Endothelial cell of umbilical vein (primary cell): ENCODE measurements at regions not wholly inside any gene's neighbourhood (a gene's known extent, or its start where the extent isn't known, plus 50 kb on each side); places are given as distances from the start of the nearest gene placed in this dataset.

Experiments used
- BruUV-seq: library from RNA; stranded (reverse); fragments of 400-500 nt; replicated peaks from 2 replicates; lab custom pipeline; 2021; lab: Mats Ljungman, UMichigan
- CTCF ChIA-PET: fragments of 300-600, 350-600 bp; sonication (Branson Sonifier 250); formaldehyde crosslinking; loops from one replicate; lab custom pipeline; 2021; ENCODE audit warnings: antibody characterized with exemption, inconsistent platforms; lab: Charles Lee
- POLR2A ChIA-PET: fragments of 300-600, 350-600 bp; sonication (Branson Sonifier 250); formaldehyde crosslinking; loops from one replicate; lab custom pipeline; 2021; ENCODE audit warnings: antibody characterized with exemption, inconsistent platforms; lab: Charles Lee
- DNase-seq: peaks from one replicate; pipeline ENCODE4 v3.0.0-alpha.2; 2011; ENCODE audit warnings: low read depth, low spot score
- FAIRE-seq: peaks from 2 replicates; lab custom pipeline; 2011; peaks lifted over from hg19 to GRCh38; lab: Jason Lieb, UNC
- H2AFZ ChIP-seq: 2 replicates; pipeline ENCODE4 v1.6.0; 2012; ENCODE audit warnings: low read depth, low read length, control low read depth, inconsistent platforms
- H3K27ac ChIP-seq: 2 replicates; pipeline ENCODE4 v1.5.1; 2011; ENCODE audit warnings: low read depth, mild to moderate bottlenecking, control low read depth, low read length, moderate library complexity; ENCODE audit not compliant: insufficient read depth
- H3K27me3 ChIP-seq, 2 experiments: 2 replicates each; pipeline versions ENCODE4 v1.6.0 to v1.6.1; 2011; ENCODE audit warnings: low read length in 2 of 2, mixed read lengths in 1 of 2; ENCODE audit not compliant: control insufficient read depth in 2 of 2, insufficient read depth in 2 of 2
- H3K36me3 ChIP-seq, 2 experiments: 2 replicates in 1 of 2; 3 replicates in 1 of 2; pipeline ENCODE4 v1.5.1; 2011; ENCODE audit warnings: low read length in 2 of 2, mild to moderate bottlenecking in 1 of 2, moderate library complexity in 1 of 2; ENCODE audit not compliant: control insufficient read depth in 2 of 2, insufficient read depth in 2 of 2; ENCODE audit errors: extremely low read depth in 1 of 2
- H3K4me1 ChIP-seq: 3 replicates; pipeline ENCODE4 v1.5.1; 2011; ENCODE audit warnings: mild to moderate bottlenecking, low read length; ENCODE audit not compliant: control insufficient read depth, insufficient read depth; ENCODE audit errors: extremely low read depth
- H3K4me2 ChIP-seq: 2 replicates; pipeline ENCODE4 v1.6.1; 2011; ENCODE audit warnings: low read length, control low read depth, mixed read lengths; ENCODE audit not compliant: insufficient read depth
- H3K4me3 ChIP-seq, 3 experiments: fragments of 200-600 bp in 1 of 3; sonication (generic), shearing (Covaris generic) in 1 of 3; replicated peaks in 1 of 3; 2 replicates each; pipeline ENCODE4 v1.5.1; 2011 to 2016; ENCODE audit warnings: control low read depth in 3 of 3, low read length in 3 of 3, mild to moderate bottlenecking in 2 of 3, inconsistent platforms in 1 of 3, low read depth in 1 of 3, moderate library complexity in 1 of 3; ENCODE audit not compliant: insufficient read depth in 1 of 3
- H3K79me2 ChIP-seq: 2 replicates; pipeline ENCODE4 v1.6.0; 2012; ENCODE audit warnings: low read length, inconsistent platforms; ENCODE audit not compliant: control insufficient read depth, insufficient read depth
- H3K9ac ChIP-seq: replicated peaks from 2 replicates; pipeline ENCODE3; 2011; ENCODE audit warnings: low read length, control low read depth; ENCODE audit not compliant: insufficient read depth; ENCODE audit errors: extremely low read depth
- H3K9me1 ChIP-seq: replicated peaks from 3 replicates; pipeline ENCODE4 v1.6.0; 2011; ENCODE audit warnings: mild to moderate bottlenecking, low read length; ENCODE audit not compliant: control insufficient read depth, insufficient read depth; ENCODE audit errors: extremely low read depth
- H3K9me3 ChIP-seq: replicated peaks from 2 replicates; pipeline ENCODE4 v1.5.1; 2012; ENCODE audit warnings: low read length, inconsistent platforms; ENCODE audit not compliant: control insufficient read depth, insufficient read depth
- H4K20me1 ChIP-seq: replicated peaks from 2 replicates; pipeline ENCODE3; 2011; ENCODE audit warnings: mild to moderate bottlenecking, low read length; ENCODE audit not compliant: control insufficient read depth, insufficient read depth; ENCODE audit errors: extremely low read depth
- CTCF ChIP-seq, 2 donors: IDR thresholded peaks; 1 replicate in 1 of 2; 2 replicates in 1 of 2; pipeline ENCODE4 v1.5.1; 2011; ENCODE audit warnings: low read length in 2 of 2, mild to moderate bottlenecking in 2 of 2, moderate library complexity in 2 of 2, control low read depth in 1 of 2, inconsistent platforms in 1 of 2, low read depth in 1 of 2; ENCODE audit not compliant: insufficient read depth in 1 of 2; ENCODE audit errors: extremely low read depth in 1 of 2
- EZH2 ChIP-seq: IDR thresholded peaks from 2 replicates; pipeline ENCODE4 v1.6.1; 2012; ENCODE audit warnings: borderline replicate concordance, low read depth, mild to moderate bottlenecking, moderate library complexity, low read length, inconsistent platforms; ENCODE audit not compliant: severe bottlenecking
- FOS ChIP-seq: IDR thresholded peaks from 2 replicates; pipeline ENCODE4 v1.6.1; 2011; ENCODE audit warnings: mild to moderate bottlenecking, low read length, moderate library complexity, borderline replicate concordance; ENCODE audit not compliant: insufficient read depth
- GATA2 ChIP-seq: IDR thresholded peaks from 2 replicates; pipeline ENCODE4 v1.7.0; 2011; ENCODE audit warnings: low read depth, mild to moderate bottlenecking, moderate library complexity, mixed read lengths, low read length; ENCODE audit not compliant: insufficient read length, insufficient read depth
- JUN ChIP-seq: IDR thresholded peaks from 2 replicates; pipeline ENCODE4 v1.6.1; 2011; ENCODE audit warnings: borderline replicate concordance, low read depth; ENCODE audit not compliant: insufficient read length, insufficient read depth
- MYC ChIP-seq: IDR thresholded peaks from one replicate; pipeline ENCODE4 v1.6.1; 2011; ENCODE audit warnings: mild to moderate bottlenecking, low read depth, low read length
- POLR2A ChIP-seq: IDR thresholded peaks from 2 replicates; pipeline ENCODE4 v1.6.1; 2012; ENCODE audit warnings: low read depth, mild to moderate bottlenecking, control low read depth, low read length
- POLR2AphosphoS5 ChIP-seq: IDR thresholded peaks from 2 replicates; pipeline ENCODE4 v1.6.1; 2012; ENCODE audit warnings: low read depth, mild to moderate bottlenecking, control low read depth, low read length, moderate library complexity; ENCODE audit not compliant: insufficient read depth
- dilution Hi-C: fragments of 300-500 bp; cut with MboI; formaldehyde crosslinking; loops from one replicate; pipeline ENCODE4 v1.15.0; 2019; ENCODE audit warnings: low sequenced_read_pairs; ENCODE audit not compliant: extremely low pct_ligation_motif_present
- intact Hi-C: fragments of 100-400 bp; cut with micrococcal nuclease; formaldehyde crosslinking; loops from one replicate; pipeline ENCODE4 v1.10.0; 2022
- TF ChIP-seq, protein P1 (sequence below): IDR thresholded peaks from 2 replicates; pipeline ENCODE4 v1.6.1; 2011; ENCODE audit not compliant: insufficient read depth, insufficient read length

DNA sequence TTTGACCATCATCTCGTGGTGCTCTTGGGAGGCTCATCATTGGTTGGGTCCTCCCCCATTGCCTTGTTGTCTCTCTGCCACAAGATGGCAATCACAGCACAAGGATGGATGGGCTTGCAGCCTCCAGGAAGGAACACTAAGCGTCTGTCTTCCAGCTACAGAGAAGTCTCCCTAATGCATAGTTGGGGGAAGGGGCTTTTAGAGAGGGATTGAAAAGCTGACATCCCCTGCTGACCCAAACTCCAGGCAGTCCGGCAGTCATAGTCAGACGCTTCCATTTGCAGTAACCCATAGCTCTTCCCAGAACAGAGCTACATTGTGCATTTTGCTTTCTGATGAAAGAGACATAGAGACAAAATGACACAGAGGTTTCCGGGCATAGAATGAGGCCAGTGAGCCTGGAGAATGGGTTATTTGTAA is 111.4 kb downstream of the UTP18 start:
- no peaks in the 10 kb centered on the region for H3K9me3 ChIP-seq
- no peaks in the 10 kb centered on the region for H3K79me2 ChIP-seq
- no peaks in the 10 kb centered on the region for H3K27me3 ChIP-seq
- no peak overlapping the region for H3K4me3 ChIP-seq
- dilution Hi-C loops (no loop called here), intact Hi-C loops (loop anchor here (1.0 to 2.0 kb wide), 3 partner anchors 165 to 735 kb away; no protein-coding TSS in a partner anchor)
- BruUV-seq: no TSS peak
- POLR2A ChIA-PET: no interaction called here
- CTCF ChIA-PET: interaction anchor here (0.7 to 2.2 kb wide), 8 partner anchors 10 to 735 kb away, joined by 3 to 10 read pairs (median 4); no protein-coding TSS in a partner anchor
- H3K4me1 ChIP-seq: no peaks in the 10 kb centered on the region
- H3K9ac ChIP-seq: no peak overlapping the region
- peak; percentile 64 for FAIRE-seq
- peak; percentile 35 to 74 for TF ChIP-seq CTCF (IDR thresholded peaks at IDR 0.05; ENCODE audit: extremely low read depth in 1 of 2, insufficient read depth in 1 of 2, low read depth in 1 of 2, low read length in 2 of 2)
- TF ChIP-seq POLR2A: no peak
- TF ChIP-seq POLR2AphosphoS5: no peak
- H4K20me1 ChIP-seq: no peaks in the 10 kb centered on the region
- H3K9me1 ChIP-seq: no peaks in the 10 kb centered on the region
- no peak overlapping the region for H2AFZ ChIP-seq
- peak; percentile 51 for DNase-seq
- H3K4me2 ChIP-seq: peak overlapping the region; percentile 49
- no peak overlapping the region for H3K27ac ChIP-seq
- H3K36me3 ChIP-seq: no peaks in the 10 kb centered on the region

DNA sequence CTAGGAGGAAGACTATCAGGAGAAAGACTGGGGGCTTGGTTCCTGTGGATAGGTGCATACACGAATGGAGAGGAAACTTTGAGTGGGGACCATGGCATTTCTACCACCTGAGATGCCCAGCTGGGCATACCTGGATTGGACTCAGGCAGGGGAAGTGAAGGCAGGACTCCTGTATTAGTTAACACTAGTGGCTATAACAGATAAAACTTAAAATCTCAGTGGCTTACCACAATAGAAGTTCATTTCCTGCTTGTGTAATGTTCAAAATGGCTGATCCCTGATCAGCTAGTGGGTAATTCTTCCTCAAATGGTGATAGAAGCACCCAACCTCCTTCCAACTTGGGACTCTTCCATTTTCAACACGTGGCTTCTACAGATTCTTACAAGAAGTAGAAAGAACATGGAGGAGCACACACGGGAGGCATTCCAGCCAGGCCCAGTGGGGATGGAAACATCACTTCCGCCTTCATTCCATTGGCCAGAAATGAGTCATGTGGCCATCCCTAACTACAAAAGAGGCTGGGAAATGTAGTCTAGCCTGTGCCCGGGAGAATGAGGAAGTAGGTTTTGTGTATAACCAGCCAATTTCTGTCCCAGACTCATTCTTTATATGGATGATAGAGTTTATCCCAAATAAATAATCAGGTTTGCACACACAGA is 112.1 kb downstream of the UTP18 start:
- Histone ChIP-seq H3K9ac (peak overlapping the region; percentile 6), H4K20me1 (no peaks in the 10 kb centered on the region), H3K4me3 (peak overlapping the region in 2 of 3 experiments; percentile 6 to 40), H3K4me2 (peak overlapping the region; percentile 49), H2AFZ (peak overlapping the region; percentile 89), H3K27ac (no peak overlapping the region), H3K4me1 (no peaks in the 10 kb centered on the region), H3K9me3 (no peaks in the 10 kb centered on the region), H3K36me3 (no peaks in the 10 kb centered on the region), H3K27me3 (no peaks in the 10 kb centered on the region), H3K9me1 (no peaks in the 10 kb centered on the region), H3K79me2 (no peaks in the 10 kb centered on the region)
- intact Hi-C loops (loop anchor here (2.0 kb wide), 1 partner anchor 734 kb away; no protein-coding TSS in a partner anchor), dilution Hi-C loops (no loop called here)
- TF ChIP-seq GATA2: no peak
- TF ChIP-seq JUN: peak; percentile 11
- TF ChIP-seq, protein P1, sequence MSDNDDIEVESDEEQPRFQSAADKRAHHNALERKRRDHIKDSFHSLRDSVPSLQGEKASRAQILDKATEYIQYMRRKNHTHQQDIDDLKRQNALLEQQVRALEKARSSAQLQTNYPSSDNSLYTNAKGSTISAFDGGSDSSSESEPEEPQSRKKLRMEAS: no peak
- peak; percentile 25 for TF ChIP-seq POLR2A
- no peak for TF ChIP-seq EZH2
- no peak for TF ChIP-seq CTCF (IDR thresholded peaks at IDR 0.05; ENCODE audit: extremely low read depth in 1 of 2, insufficient read depth in 1 of 2, low read depth in 1 of 2, low read length in 2 of 2)
- TF ChIP-seq MYC: no peak
- no peak for TF ChIP-seq FOS
- no peak for TF ChIP-seq POLR2AphosphoS5
- peak; percentile 71 for DNase-seq
- BruUV-seq: TSS peak; percentile 90
- POLR2A ChIA-PET: no interaction called here
- CTCF ChIA-PET: interaction anchor here (0.7 to 2.2 kb wide), 7 partner anchors 11 to 734 kb away, joined by 3 to 10 read pairs (median 4); no protein-coding TSS in a partner anchor
- FAIRE-seq: peak; percentile 83
